Stimulated activated naive B cell treated with anti-CD40 and anti-IgM and Interleukin-4, amounts not matched to agents 10 μg/mL and 1 μg/mL and 100 μg/mL, for 72 hours (primary cell): ENCODE measurements at regions not wholly inside any gene's neighbourhood (a gene's known extent, or its start where the extent isn't known, plus 50 kb on each side); places are given as distances from the start of the nearest gene placed in this dataset.

Source experiments
- ATAC-seq, 2 donors: fragments of 150-1000 bp; cut with Tn5 transposase; replicated peaks; 2 replicates each; pipeline ENCODE4 v1.10.0; 2021; ENCODE audit warnings: moderate library complexity in 1 of 2
- DNase-seq: peaks from one replicate; pipeline ENCODE4 v3.0.0; 2021
- H3K27ac Mint-ChIP-seq: one replicate; pipeline ENCODE4 v1.8.0; 2022; ENCODE audit warnings: mild to moderate bottlenecking, mixed read lengths
- H3K27me3 Mint-ChIP-seq, 2 donors: one replicate each; pipeline ENCODE4 v1.8.0; 2022; ENCODE audit warnings: mixed read lengths in 2 of 2
- H3K36me3 Mint-ChIP-seq, 2 donors: one replicate each; pipeline ENCODE4 v1.8.0; 2022; ENCODE audit warnings: mixed read lengths in 2 of 2, mild to moderate bottlenecking in 1 of 2
- H3K4me1 Mint-ChIP-seq, 2 donors: one replicate each; pipeline ENCODE4 v1.8.0; 2022; ENCODE audit warnings: mixed read lengths in 2 of 2, mild to moderate bottlenecking in 1 of 2
- H3K4me3 Mint-ChIP-seq, 2 donors: one replicate each; pipeline ENCODE4 v1.8.0; 2022; ENCODE audit warnings: mild to moderate bottlenecking in 2 of 2, mixed read lengths in 2 of 2, moderate library complexity in 1 of 2
- H3K9me3 Mint-ChIP-seq, 2 donors: one replicate each; pipeline ENCODE4 v1.8.0; 2022; ENCODE audit warnings: mixed read lengths in 2 of 2, mild to moderate bottlenecking in 1 of 2

GRCh38 chr2:215604606-215605005, 168.7 kb upstream of the FN1 start:
- Mint-ChIP-seq H3K9me3 (no peaks in the 10 kb centered on the region), H3K27me3 (peaks cover 4 to 7% of the 10 kb centered on the region in 2 donors), H3K4me1 (no peaks in the 10 kb centered on the region), H3K27ac (no peak overlapping the region), H3K4me3 (no peak overlapping the region), H3K36me3 (no peaks in the 10 kb centered on the region)
- no peak for DNase-seq
- no peak for ATAC-seq

GRCh38 chr2:215603440-215603839, 167.6 kb upstream of the FN1 start:
- Mint-ChIP-seq H3K4me3 (no peak overlapping the region), H3K27me3 (peaks cover 4 to 7% of the 10 kb centered on the region in 2 donors), H3K9me3 (no peaks in the 10 kb centered on the region), H3K36me3 (no peaks in the 10 kb centered on the region), H3K4me1 (no peaks in the 10 kb centered on the region), H3K27ac (no peak overlapping the region)
- no peak for ATAC-seq
- no peak for DNase-seq

- ATAC-seq (no peak), DNase-seq (no peak)
- Mint-ChIP-seq H3K36me3 (no peaks in the 10 kb centered on the region), H3K27me3 (peaks cover 4 to 7% of the 10 kb centered on the region in 2 donors), H3K4me1 (no peaks in the 10 kb centered on the region), H3K4me3 (no peak overlapping the region), H3K9me3 (no peaks in the 10 kb centered on the region), H3K27ac (no peak overlapping the region)
These were observed 167.1 kb upstream of the FN1 start for GRCh38 chr2:215602997-215603396.

- Mint-ChIP-seq H3K4me1 (no peaks in the 10 kb centered on the region), H3K27ac (no peak overlapping the region), H3K9me3 (no peaks in the 10 kb centered on the region), H3K36me3 (no peaks in the 10 kb centered on the region), H3K27me3 (peaks cover 4 to 7% of the 10 kb centered on the region in 2 donors), H3K4me3 (no peak overlapping the region)
- DNase-seq (no peak), ATAC-seq (no peak)
These were observed 166.3 kb upstream of the FN1 start for GRCh38 chr2:215601990-215602721.

GRCh38 chr2:215601526-215601925, 165.7 kb upstream of the FN1 start:
- H3K36me3 Mint-ChIP-seq = no peaks in the 10 kb centered on the region
- DNase-seq = no peak
- no peak overlapping the region for H3K27ac Mint-ChIP-seq
- H3K4me3 Mint-ChIP-seq = no peak overlapping the region
- H3K4me1 Mint-ChIP-seq = no peaks in the 10 kb centered on the region
- ATAC-seq = no peak
- H3K9me3 Mint-ChIP-seq = no peaks in the 10 kb centered on the region
- peaks cover 4 to 7% of the 10 kb centered on the region in 2 donors for H3K27me3 Mint-ChIP-seq

GRCh38 chr2:215598376-215598975, 162.6 kb upstream of the FN1 start:
- ATAC-seq (no peak), DNase-seq (no peak)
- Mint-ChIP-seq H3K27me3 (peaks cover 0 to 4% of the 10 kb centered on the region in 2 donors), H3K9me3 (no peaks in the 10 kb centered on the region), H3K36me3 (no peaks in the 10 kb centered on the region), H3K4me1 (no peaks in the 10 kb centered on the region), H3K4me3 (no peak overlapping the region), H3K27ac (no peak overlapping the region)

GRCh38 chr2:215597577-215597976, 161.7 kb upstream of the FN1 start:
- ATAC-seq (no peak), DNase-seq (no peak)
- H3K27me3 Mint-ChIP-seq = peaks cover 0 to 4% of the 10 kb centered on the region in 2 donors
- no peak overlapping the region for H3K4me3 Mint-ChIP-seq
- H3K4me1 Mint-ChIP-seq = no peaks in the 10 kb centered on the region
- H3K27ac Mint-ChIP-seq = no peak overlapping the region
- H3K36me3 Mint-ChIP-seq = no peaks in the 10 kb centered on the region
- no peaks in the 10 kb centered on the region for H3K9me3 Mint-ChIP-seq

GRCh38 chr2:215594766-215595165, 158.9 kb upstream of the FN1 start:
- DNase-seq = no peak
- no peaks in the 10 kb centered on the region for H3K4me1 Mint-ChIP-seq
- no peaks in the 10 kb centered on the region for H3K9me3 Mint-ChIP-seq
- H3K36me3 Mint-ChIP-seq = no peaks in the 10 kb centered on the region
- ATAC-seq = no peak
- H3K27me3 Mint-ChIP-seq = no peaks in the 10 kb centered on the region
- H3K27ac Mint-ChIP-seq = no peak overlapping the region
- no peak overlapping the region for H3K4me3 Mint-ChIP-seq

- DNase-seq (no peak), ATAC-seq (no peak)
- no peaks in the 10 kb centered on the region for H3K27me3 Mint-ChIP-seq
- H3K36me3 Mint-ChIP-seq = no peaks in the 10 kb centered on the region
- H3K9me3 Mint-ChIP-seq = no peaks in the 10 kb centered on the region
- no peaks in the 10 kb centered on the region for H3K4me1 Mint-ChIP-seq
- no peak overlapping the region for H3K4me3 Mint-ChIP-seq
- H3K27ac Mint-ChIP-seq = no peak overlapping the region
These were observed 154.3 kb upstream of the FN1 start for GRCh38 chr2:215590010-215590745.

GRCh38 chr2:215583881-215584280, 148.0 kb upstream of the FN1 start:
- DNase-seq = no peak
- no peaks in the 10 kb centered on the region for H3K27me3 Mint-ChIP-seq
- no peak overlapping the region for H3K27ac Mint-ChIP-seq
- no peak for ATAC-seq
- no peaks in the 10 kb centered on the region for H3K9me3 Mint-ChIP-seq
- no peaks in the 10 kb centered on the region for H3K36me3 Mint-ChIP-seq
- no peak overlapping the region for H3K4me3 Mint-ChIP-seq
- H3K4me1 Mint-ChIP-seq = no peaks in the 10 kb centered on the region

GRCh38 chr2:215579809-215580208, 143.9 kb upstream of the FN1 start:
- ATAC-seq (no peak), DNase-seq (no peak)
- no peaks in the 10 kb centered on the region for H3K27me3 Mint-ChIP-seq
- H3K36me3 Mint-ChIP-seq = no peaks in the 10 kb centered on the region
- H3K9me3 Mint-ChIP-seq = no peaks in the 10 kb centered on the region
- H3K4me1 Mint-ChIP-seq = no peaks in the 10 kb centered on the region
- H3K4me3 Mint-ChIP-seq = no peak overlapping the region
- H3K27ac Mint-ChIP-seq = no peak overlapping the region

- DNase-seq = no peak
- Mint-ChIP-seq H3K4me3 (no peak overlapping the region), H3K36me3 (no peaks in the 10 kb centered on the region), H3K4me1 (no peaks in the 10 kb centered on the region), H3K27ac (no peak overlapping the region), H3K9me3 (no peaks in the 10 kb centered on the region), H3K27me3 (no peaks in the 10 kb centered on the region)
- no peak for ATAC-seq
These were observed 141.5 kb upstream of the FN1 start for GRCh38 chr2:215577356-215577755.

GRCh38 chr2:215576572-215576971, 140.7 kb upstream of the FN1 start:
- Mint-ChIP-seq H3K27ac (no peak overlapping the region), H3K36me3 (no peaks in the 10 kb centered on the region), H3K9me3 (no peaks in the 10 kb centered on the region), H3K4me1 (no peaks in the 10 kb centered on the region), H3K27me3 (no peaks in the 10 kb centered on the region), H3K4me3 (no peak overlapping the region)
- ATAC-seq = no peak
- DNase-seq = no peak

- Mint-ChIP-seq H3K27me3 (peaks cover 0 to 9% of the 10 kb centered on the region in 2 donors), H3K4me1 (no peaks in the 10 kb centered on the region), H3K9me3 (peaks cover 0 to 2% of the 10 kb centered on the region in 2 donors), H3K36me3 (no peaks in the 10 kb centered on the region), H3K27ac (no peak overlapping the region), H3K4me3 (no peak overlapping the region)
- no peak for DNase-seq
- ATAC-seq = no peak
These were observed 137.6 kb upstream of the FN1 start for GRCh38 chr2:215573496-215573895.

- Mint-ChIP-seq H3K9me3 (peaks cover 0 to 2% of the 10 kb centered on the region in 2 donors), H3K27me3 (peaks cover 0 to 9% of the 10 kb centered on the region in 2 donors), H3K4me1 (peaks cover 0 to 2% of the 10 kb centered on the region in 2 donors), H3K4me3 (no peak overlapping the region), H3K27ac (no peak overlapping the region), H3K36me3 (no peaks in the 10 kb centered on the region)
- DNase-seq = no peak
- ATAC-seq = no peak
These were observed 136.5 kb upstream of the FN1 start for GRCh38 chr2:215572341-215572848.
